Thyroid gland (tissue), 4 donors: ENCODE measurements at regions not wholly inside any gene's neighbourhood (a gene's known extent, or its start where the extent isn't known, plus 50 kb on each side); places are given as distances from the start of the nearest gene placed in this dataset.

Experiments used
- POLR2A ChIP-seq, 2 donors: fragments of 450-650 bp; IDR thresholded peaks; one replicate each; pipeline ENCODE4 v1.6.1; 2017; ENCODE audit warnings: antibody characterized with exemption in 2 of 2, mild to moderate bottlenecking in 2 of 2, moderate library complexity in 1 of 2
- TF ChIP-seq, protein P1 (sequence below), 6 experiments: fragments of 200-600 bp in 3 of 6; fragments of 450-650 bp in 3 of 6; sonication (generic) in 3 of 6; IDR thresholded peaks; one replicate each; pipeline ENCODE4 v1.5.1; 2016 to 2019; ENCODE audit warnings: antibody characterized with exemption in 6 of 6, mild to moderate bottlenecking in 2 of 6, inconsistent platforms in 1 of 6, moderate library complexity in 1 of 6

DNA sequence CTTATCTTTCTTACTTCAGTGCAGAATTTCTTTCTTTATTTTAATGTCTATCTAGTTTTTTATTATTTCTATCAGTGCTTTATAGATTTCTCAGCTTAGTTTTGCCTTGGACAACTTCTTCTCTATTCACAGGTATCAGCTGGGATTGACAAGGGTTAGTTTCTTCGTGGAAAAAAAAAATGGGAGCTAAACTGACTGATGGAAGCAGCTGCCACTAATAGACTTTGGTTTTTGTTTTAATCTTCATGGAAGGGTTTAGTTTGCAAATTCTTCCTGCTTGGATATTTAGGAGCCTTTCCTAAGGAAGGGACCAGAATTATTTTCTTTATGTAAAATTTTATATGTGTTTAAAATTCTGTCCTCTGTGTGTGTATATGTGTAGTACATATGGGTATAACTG, 306.1 kb upstream of the FMN2 start:
- TF ChIP-seq, protein P1, sequence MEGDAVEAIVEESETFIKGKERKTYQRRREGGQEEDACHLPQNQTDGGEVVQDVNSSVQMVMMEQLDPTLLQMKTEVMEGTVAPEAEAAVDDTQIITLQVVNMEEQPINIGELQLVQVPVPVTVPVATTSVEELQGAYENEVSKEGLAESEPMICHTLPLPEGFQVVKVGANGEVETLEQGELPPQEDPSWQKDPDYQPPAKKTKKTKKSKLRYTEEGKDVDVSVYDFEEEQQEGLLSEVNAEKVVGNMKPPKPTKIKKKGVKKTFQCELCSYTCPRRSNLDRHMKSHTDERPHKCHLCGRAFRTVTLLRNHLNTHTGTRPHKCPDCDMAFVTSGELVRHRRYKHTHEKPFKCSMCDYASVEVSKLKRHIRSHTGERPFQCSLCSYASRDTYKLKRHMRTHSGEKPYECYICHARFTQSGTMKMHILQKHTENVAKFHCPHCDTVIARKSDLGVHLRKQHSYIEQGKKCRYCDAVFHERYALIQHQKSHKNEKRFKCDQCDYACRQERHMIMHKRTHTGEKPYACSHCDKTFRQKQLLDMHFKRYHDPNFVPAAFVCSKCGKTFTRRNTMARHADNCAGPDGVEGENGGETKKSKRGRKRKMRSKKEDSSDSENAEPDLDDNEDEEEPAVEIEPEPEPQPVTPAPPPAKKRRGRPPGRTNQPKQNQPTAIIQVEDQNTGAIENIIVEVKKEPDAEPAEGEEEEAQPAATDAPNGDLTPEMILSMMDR (IDR thresholded peaks at IDR 0.05), result no peak
- no peak for TF ChIP-seq POLR2A (IDR thresholded peaks at IDR 0.05)
